HEK293 (cell line): ENCODE measurements at regions not wholly inside any gene's neighbourhood (a gene's known extent, or its start where the extent isn't known, plus 50 kb on each side); places are given as distances from the start of the nearest gene placed in this dataset.

Experiments used
- CTCF ChIA-PET: fragments of 350-600 bp; formaldehyde crosslinking; extraction: SDS; loops from one replicate; lab custom pipeline; 2021; ENCODE audit warnings: antibody characterized with exemption; lab: Yijun Ruan, JAX
- POLR2A ChIA-PET: fragments of 300-600 bp; formaldehyde crosslinking; extraction: SDS; loops from one replicate; lab custom pipeline; 2020; ENCODE audit warnings: antibody characterized with exemption, inconsistent platforms; lab: Yijun Ruan, JAX
- H3K27ac ChIP-seq: fragments of 200-500 bp; sonication (Bioruptor generic); 2 replicates; pipeline ENCODE4 v1.5.1; 2014; ENCODE audit warnings: low read depth, low read length, control low read depth, inconsistent platforms; ENCODE audit errors: extremely low read depth
- H3K36me3 ChIP-seq, 2 experiments: fragments of 200-500 bp in 1 of 2; sonication (Bioruptor generic) in 1 of 2; 1 replicate in 1 of 2; 2 replicates in 1 of 2; pipeline ENCODE4 v1.5.1; 2014 to 2017; ENCODE audit warnings: inconsistent platforms in 2 of 2, low read length in 2 of 2; ENCODE audit not compliant: control insufficient read depth in 2 of 2, insufficient read depth in 1 of 2
- H3K4me1 ChIP-seq: fragments of 200-500 bp; sonication (Bioruptor generic); 2 replicates; pipeline ENCODE4 v1.5.1; 2014; ENCODE audit warnings: mild to moderate bottlenecking, low read length, inconsistent platforms; ENCODE audit not compliant: control insufficient read depth, insufficient read depth
- H3K4me3 ChIP-seq: 2 replicates; pipeline ENCODE4 v1.5.1; 2011; ENCODE audit warnings: low read depth, mild to moderate bottlenecking, control low read depth, low read length, moderate library complexity
- H3K9me3 ChIP-seq: fragments of 200-500 bp; sonication (Bioruptor generic); 2 replicates; pipeline ENCODE4 v1.5.1; 2014; ENCODE audit warnings: low read depth, low read length, inconsistent platforms; ENCODE audit not compliant: control insufficient read depth, insufficient read depth
- EGR2 ChIP-seq: fragments of 450-650 bp; formaldehyde crosslinking; IDR thresholded peaks from 2 replicates; pipeline ENCODE4 v1.5.1; 2016; ENCODE audit warnings: low read depth, missing biosample characterization, missing genetic modification characterization
- KLF1 ChIP-seq: fragments of 450-650 bp; formaldehyde crosslinking; IDR thresholded peaks from 2 replicates; pipeline ENCODE4 v1.5.1; 2016; ENCODE audit warnings: missing biosample characterization, missing genetic modification characterization
- MZF1 ChIP-seq: fragments of 450-650 bp; formaldehyde crosslinking; IDR thresholded peaks from 2 replicates; pipeline ENCODE4 v1.5.1; 2017; ENCODE audit warnings: missing biosample characterization, missing genetic modification characterization, borderline replicate concordance
- PATZ1 ChIP-seq: fragments of 450-650 bp; formaldehyde crosslinking; IDR thresholded peaks from 2 replicates; pipeline ENCODE4 v1.5.1; 2016; ENCODE audit warnings: missing biosample characterization, missing genetic modification characterization
- ZBTB1 ChIP-seq: fragments of 450-650 bp; formaldehyde crosslinking; IDR thresholded peaks from 2 replicates; pipeline ENCODE4 v1.5.1; 2016; ENCODE audit warnings: missing biosample characterization, missing genetic modification characterization
- ZBTB21 ChIP-seq: fragments of 450-650 bp; formaldehyde crosslinking; IDR thresholded peaks from 2 replicates; pipeline ENCODE4 v1.5.1; 2017; ENCODE audit warnings: missing biosample characterization, missing genetic modification characterization
- ZFP37 ChIP-seq: fragments of 450-650 bp; formaldehyde crosslinking; IDR thresholded peaks from 2 replicates; pipeline ENCODE4 v1.5.1; 2016; ENCODE audit warnings: missing biosample characterization, missing genetic modification characterization
- ZNF140 ChIP-seq: fragments of 450-650 bp; formaldehyde crosslinking; IDR thresholded peaks from 2 replicates; pipeline ENCODE4 v1.5.1; 2016; ENCODE audit warnings: missing biosample characterization, missing genetic modification characterization
- ZNF16 ChIP-seq: fragments of 450-650 bp; formaldehyde crosslinking; IDR thresholded peaks from 2 replicates; pipeline ENCODE4 v1.5.1; 2016; ENCODE audit warnings: low read depth, missing biosample characterization, missing genetic modification characterization
- ZNF174 ChIP-seq: fragments of 450-650 bp; formaldehyde crosslinking; IDR thresholded peaks from 2 replicates; pipeline ENCODE4 v1.5.0; 2017; ENCODE audit warnings: missing biosample characterization, mild to moderate bottlenecking, missing genetic modification characterization
- ZNF280D ChIP-seq: fragments of 450-650 bp; formaldehyde crosslinking; IDR thresholded peaks from 2 replicates; pipeline ENCODE4 v1.5.1; 2016; ENCODE audit warnings: missing biosample characterization, missing genetic modification characterization
- ZNF404 ChIP-seq: fragments of 450-650 bp; formaldehyde crosslinking; IDR thresholded peaks from 2 replicates; pipeline ENCODE4 v1.5.1; 2017; ENCODE audit warnings: missing biosample characterization, missing genetic modification characterization
- ZNF510 ChIP-seq: fragments of 450-650 bp; formaldehyde crosslinking; IDR thresholded peaks from 2 replicates; pipeline ENCODE4 v1.5.1; 2018; ENCODE audit warnings: mild to moderate bottlenecking, missing genetic modification characterization, missing biosample characterization; ENCODE audit not compliant: insufficient replicate concordance
- ZNF558 ChIP-seq: fragments of 450-650 bp; formaldehyde crosslinking; IDR thresholded peaks from 2 replicates; pipeline ENCODE4 v1.5.1; 2016; ENCODE audit warnings: missing biosample characterization, missing genetic modification characterization
- ZNF639 ChIP-seq: fragments of 450-650 bp; formaldehyde crosslinking; IDR thresholded peaks from 2 replicates; pipeline ENCODE4 v1.5.1; 2016; ENCODE audit warnings: missing biosample characterization, missing genetic modification characterization
- ZNF660 ChIP-seq: fragments of 450-650 bp; IDR thresholded peaks from 2 replicates; pipeline ENCODE4 v1.5.1; 2018; ENCODE audit warnings: missing biosample characterization, mild to moderate bottlenecking, missing genetic modification characterization
- ZNF692 ChIP-seq: fragments of 450-650 bp; formaldehyde crosslinking; IDR thresholded peaks from 2 replicates; pipeline ENCODE4 v1.5.1; 2016; ENCODE audit warnings: missing biosample characterization, missing genetic modification characterization
- ZNF707 ChIP-seq: fragments of 450-650 bp; formaldehyde crosslinking; IDR thresholded peaks from 2 replicates; pipeline ENCODE4 v1.5.1; 2016; ENCODE audit warnings: missing biosample characterization, missing genetic modification characterization

- TF ChIP-seq ZNF280D (tag by site-specific recombination), result no peak
- TF ChIP-seq ZNF660 (tag by site-specific recombination), result no peak
- TF ChIP-seq, all 188 proteins: peak for 0
Observed at GRCh38 chr17:73968680-73969079, 234.8 kb upstream of the RPL38 start (continued).

- Histone ChIP-seq H3K9me3 (no peaks in the 10 kb centered on the region), H3K4me3 (no peak overlapping the region), H3K4me1 (no peaks in the 10 kb centered on the region), H3K36me3 (no peaks in the 10 kb centered on the region), H3K27ac (no peak overlapping the region)
- POLR2A ChIA-PET, result no interaction called here
- TF ChIP-seq ZBTB1 (tag by site-specific recombination) (no peak), MZF1 (no peak), KLF1 (tag by site-specific recombination) (no peak), ZFP37 (tag by site-specific recombination) (no peak), ZNF140 (tag by site-specific recombination) (no peak), ZNF174 (no peak), ZNF16 (tag by site-specific recombination) (no peak)
- CTCF ChIA-PET, result interaction anchor here (0.8 to 1.8 kb wide), 3 partner anchors 12 to 29 kb away, joined by 3 to 10 read pairs (median 5); no protein-coding TSS in a partner anchor
Observed at GRCh38 chr17:73969956-73970355, 233.5 kb upstream of the RPL38 start.

- H3K4me3 ChIP-seq, result no peak overlapping the region
- POLR2A ChIA-PET, result no interaction called here
- H3K27ac ChIP-seq, result no peak overlapping the region
- H3K4me1 ChIP-seq, result no peaks in the 10 kb centered on the region
- H3K36me3 ChIP-seq, result no peaks in the 10 kb centered on the region
- no peak for TF ChIP-seq ZNF510 (tag by site-specific recombination)
- TF ChIP-seq, all 188 proteins: peak for 0
- CTCF ChIA-PET, result no interaction called here
- no peaks in the 10 kb centered on the region for H3K9me3 ChIP-seq
Observed at GRCh38 chr17:73971127-73971526, 232.4 kb upstream of the RPL38 start.

- no peaks in the 10 kb centered on the region for H3K9me3 ChIP-seq
- no peaks in the 10 kb centered on the region for H3K4me1 ChIP-seq
- no peaks in the 10 kb centered on the region for H3K36me3 ChIP-seq
- no peak overlapping the region for H3K4me3 ChIP-seq
- no peak overlapping the region for H3K27ac ChIP-seq
- POLR2A ChIA-PET, result no interaction called here
- no peak for TF ChIP-seq ZNF558 (tag by site-specific recombination)
- TF ChIP-seq EGR2 (tag by site-specific recombination), result no peak
- TF ChIP-seq ZNF707 (tag by site-specific recombination), result no peak
- no peak for TF ChIP-seq ZNF404 (tag by site-specific recombination)
- no peak for TF ChIP-seq ZBTB21
- TF ChIP-seq ZFP37 (tag by site-specific recombination), result no peak
- no peak for TF ChIP-seq ZNF692 (tag by site-specific recombination)
- no peak for TF ChIP-seq ZNF639 (tag by site-specific recombination)
- TF ChIP-seq PATZ1, result no peak
- CTCF ChIA-PET, result no interaction called here
Observed at GRCh38 chr17:73972056-73972455, 231.4 kb upstream of the RPL38 start.
